Left lung (tissue), 4 donors: ENCODE measurements at regions not wholly inside any gene's neighbourhood (a gene's known extent, or its start where the extent isn't known, plus 50 kb on each side); places are given as distances from the start of the nearest gene placed in this dataset.

Experiments
- ATAC-seq: fragments of 200-7000 bp; cut with Tn5 transposase; one replicate; pipeline ENCODE4 v1.9.1; 2020; ENCODE audit warnings: moderate library complexity
- DNase-seq, 4 donors: peaks; one replicate each; pipeline ENCODE4 v3.0.0-alpha.2; 2013 to 2020
- H3K27ac ChIP-seq, 2 donors: fragments of 200-600 bp; sonication (generic) in 1 of 2; one replicate each; pipeline versions ENCODE4 v1.5.0 to v1.8.0; 2020 to 2021
- H3K27me3 ChIP-seq, 2 donors: fragments of 200-600 bp; sonication (generic) in 1 of 2; one replicate each; pipeline versions ENCODE4 v1.5.0 to v1.8.0; 2020 to 2021
- H3K36me3 ChIP-seq, 2 donors: fragments of 200-600 bp; sonication (generic) in 1 of 2; one replicate each; pipeline versions ENCODE4 v1.5.0 to v1.8.0; 2020 to 2021
- H3K4me1 ChIP-seq, 2 donors: fragments of 200-600 bp; one replicate each; pipeline ENCODE4 v1.8.0; 2021
- H3K4me3 ChIP-seq, 2 donors: fragments of 200-600 bp; sonication (generic) in 1 of 2; one replicate each; pipeline versions ENCODE4 v1.5.0 to v1.8.0; 2020 to 2021; ENCODE audit warnings: mild to moderate bottlenecking in 1 of 2
- H3K9me3 ChIP-seq, 2 donors: fragments of 200-600 bp; sonication (generic) in 1 of 2; one replicate each; pipeline versions ENCODE4 v1.5.0 to v1.8.0; 2020 to 2021
- intact Hi-C, 2 donors: fragments of 100-400 bp; cut with DNase I; formaldehyde crosslinking; loops; one replicate each; pipeline versions ENCODE4 v1.11.2 to v1.14.2; 2022
- TF ChIP-seq, protein P1 (sequence below), 2 donors: fragments of 200-600 bp; sonication (generic) in 1 of 2; IDR thresholded peaks; one replicate each; pipeline versions ENCODE4 v1.5.0 to v1.8.0; 2021; ENCODE audit warnings: antibody characterized with exemption in 2 of 2
- donor health status: DM: no; HTN: yes; CAD: no.
- donor health status: DM: no; HTN: no; CAD: no.

DNA sequence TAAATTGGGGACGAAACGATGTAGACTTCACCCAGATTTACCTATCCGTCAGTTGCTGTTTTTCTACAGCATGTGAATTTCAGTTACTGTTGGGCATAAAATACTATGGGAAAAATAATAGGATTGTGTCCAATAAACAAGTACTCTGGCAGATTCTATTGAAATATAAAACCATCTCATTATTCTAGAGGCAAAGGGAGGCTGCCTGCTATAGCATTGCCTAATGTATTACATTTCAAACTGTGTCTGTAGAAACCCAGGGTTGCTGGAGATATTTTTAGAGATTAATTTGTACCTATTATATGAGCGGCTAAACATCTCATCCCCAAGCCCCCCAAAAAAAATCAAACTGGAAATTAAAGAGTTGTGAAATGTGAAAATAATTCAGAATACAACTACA lies 159.6 kb upstream of the IL12A start:
- TF ChIP-seq, protein P1, sequence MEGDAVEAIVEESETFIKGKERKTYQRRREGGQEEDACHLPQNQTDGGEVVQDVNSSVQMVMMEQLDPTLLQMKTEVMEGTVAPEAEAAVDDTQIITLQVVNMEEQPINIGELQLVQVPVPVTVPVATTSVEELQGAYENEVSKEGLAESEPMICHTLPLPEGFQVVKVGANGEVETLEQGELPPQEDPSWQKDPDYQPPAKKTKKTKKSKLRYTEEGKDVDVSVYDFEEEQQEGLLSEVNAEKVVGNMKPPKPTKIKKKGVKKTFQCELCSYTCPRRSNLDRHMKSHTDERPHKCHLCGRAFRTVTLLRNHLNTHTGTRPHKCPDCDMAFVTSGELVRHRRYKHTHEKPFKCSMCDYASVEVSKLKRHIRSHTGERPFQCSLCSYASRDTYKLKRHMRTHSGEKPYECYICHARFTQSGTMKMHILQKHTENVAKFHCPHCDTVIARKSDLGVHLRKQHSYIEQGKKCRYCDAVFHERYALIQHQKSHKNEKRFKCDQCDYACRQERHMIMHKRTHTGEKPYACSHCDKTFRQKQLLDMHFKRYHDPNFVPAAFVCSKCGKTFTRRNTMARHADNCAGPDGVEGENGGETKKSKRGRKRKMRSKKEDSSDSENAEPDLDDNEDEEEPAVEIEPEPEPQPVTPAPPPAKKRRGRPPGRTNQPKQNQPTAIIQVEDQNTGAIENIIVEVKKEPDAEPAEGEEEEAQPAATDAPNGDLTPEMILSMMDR (IDR thresholded peaks at IDR 0.05) = no peak
- H3K4me3 ChIP-seq = no peak overlapping the region
- peaks cover 7 to 29% of the 10 kb centered on the region in 2 donors for H3K4me1 ChIP-seq
- no peaks in the 10 kb centered on the region for H3K36me3 ChIP-seq
- no peak overlapping the region for H3K27ac ChIP-seq
- DNase-seq (no peak), ATAC-seq (no peak)
- no peaks in the 10 kb centered on the region for H3K9me3 ChIP-seq
- H3K27me3 ChIP-seq = no peaks in the 10 kb centered on the region
- intact Hi-C loops = no loop called here

DNA sequence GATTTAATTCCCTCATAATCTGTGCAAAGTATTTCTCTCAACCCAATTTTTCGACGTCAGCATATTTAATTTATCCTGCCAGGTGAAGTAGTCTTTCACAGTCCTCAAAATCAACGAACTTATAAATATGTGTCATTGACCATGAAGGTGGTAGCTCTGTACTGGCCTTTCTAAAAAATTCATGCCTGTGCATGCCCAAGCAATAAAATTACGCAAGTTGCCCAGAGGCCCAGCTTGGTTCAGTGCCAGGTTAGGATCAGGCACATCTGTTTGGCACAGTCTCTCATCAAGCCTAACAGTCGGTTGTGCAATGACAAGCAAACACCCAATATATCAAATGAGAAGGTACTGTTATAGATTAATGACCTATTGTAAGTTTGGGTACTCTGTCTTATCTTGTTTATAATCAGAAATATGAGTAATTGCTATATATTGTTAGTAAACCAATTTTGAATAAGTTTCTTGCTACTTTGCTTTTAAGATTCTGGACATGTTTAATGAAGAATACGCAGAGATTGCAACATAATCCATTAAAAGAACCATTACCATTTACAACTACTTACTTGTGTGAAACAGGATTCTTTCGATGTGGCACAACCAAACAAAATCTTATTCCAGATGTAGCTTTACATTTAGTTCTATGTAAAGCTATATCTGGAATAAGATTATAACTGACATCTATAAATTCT lies 159.0 kb upstream of the IL12A start:
- TF ChIP-seq, protein P1 (IDR thresholded peaks at IDR 0.05) = no peak
- Histone ChIP-seq H3K27me3 (no peaks in the 10 kb centered on the region), H3K36me3 (no peaks in the 10 kb centered on the region), H3K4me1 (peaks cover 7 to 23% of the 10 kb centered on the region in 2 donors), H3K9me3 (no peaks in the 10 kb centered on the region), H3K27ac (no peak overlapping the region), H3K4me3 (no peak overlapping the region)
- DNase-seq (peak in 1 of 4 donors; percentile 46), ATAC-seq (peak; percentile 61)
- intact Hi-C loops = no loop called here

DNA sequence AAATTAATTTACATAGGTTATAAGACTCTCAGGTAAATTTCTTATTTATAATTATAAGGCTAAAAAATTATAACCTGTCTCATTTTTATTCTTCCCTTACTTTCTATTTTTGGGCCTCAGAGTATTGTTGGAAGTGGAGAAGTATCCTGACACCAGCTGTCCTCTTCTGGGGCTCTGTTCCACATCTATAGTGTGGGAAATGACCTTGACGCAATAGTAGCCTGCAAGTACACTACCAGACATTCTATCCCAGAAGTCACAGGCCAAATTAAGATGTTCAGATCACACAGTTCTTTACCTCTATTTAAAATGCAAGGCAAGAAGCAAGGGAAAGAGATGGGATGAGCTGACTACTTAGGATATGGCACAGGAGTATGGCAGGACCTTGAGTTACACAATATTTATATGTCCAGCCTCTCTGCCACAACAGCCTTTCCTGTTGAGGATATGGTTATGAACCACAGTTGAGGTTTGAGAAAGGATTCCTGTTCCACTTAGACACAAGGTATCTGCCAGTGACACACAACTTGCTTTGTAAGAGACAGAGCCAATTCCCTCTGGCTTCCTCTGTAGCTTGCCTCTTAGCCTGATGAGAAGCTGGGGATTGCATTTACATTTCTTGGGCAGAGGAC lies 158.0 kb upstream of the IL12A start:
- no peaks in the 10 kb centered on the region for H3K9me3 ChIP-seq
- ATAC-seq (no peak), DNase-seq (no peak)
- no peaks in the 10 kb centered on the region for H3K27me3 ChIP-seq
- TF ChIP-seq, protein P1 (IDR thresholded peaks at IDR 0.05) = no peak
- no peak overlapping the region for H3K4me3 ChIP-seq
- no peak overlapping the region for H3K27ac ChIP-seq
- peaks cover 7 to 23% of the 10 kb centered on the region in 2 donors for H3K4me1 ChIP-seq
- no peaks in the 10 kb centered on the region for H3K36me3 ChIP-seq
- intact Hi-C loops = no loop called here

DNA sequence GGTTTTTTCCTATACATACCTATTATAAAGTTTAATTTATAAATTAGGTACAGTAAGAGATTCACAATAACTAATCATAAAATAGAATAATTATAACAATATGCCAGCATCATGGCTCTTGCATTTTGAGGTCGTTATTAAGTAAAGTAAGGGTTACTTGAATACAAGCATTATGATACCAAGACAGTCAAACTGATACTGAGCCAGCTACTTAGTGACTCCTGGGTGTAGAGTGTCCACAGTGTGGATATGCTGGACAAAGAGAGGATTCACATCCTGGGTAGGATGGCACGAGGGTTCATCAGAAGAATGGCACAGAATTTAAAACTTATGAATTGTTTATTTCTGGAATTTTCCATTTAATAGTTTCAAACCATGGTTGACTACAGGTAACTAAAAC lies 157.2 kb upstream of the IL12A start:
- DNase-seq (no peak), ATAC-seq (no peak)
- Histone ChIP-seq H3K27me3 (no peaks in the 10 kb centered on the region), H3K36me3 (no peaks in the 10 kb centered on the region), H3K27ac (no peak overlapping the region), H3K9me3 (no peaks in the 10 kb centered on the region), H3K4me1 (peaks cover 7 to 23% of the 10 kb centered on the region in 2 donors), H3K4me3 (no peak overlapping the region)
- intact Hi-C loops = no loop called here
- TF ChIP-seq, protein P1 (IDR thresholded peaks at IDR 0.05) = no peak

GRCh38 chr3:159832024-159832423 lies 156.6 kb upstream of the IL12A start:
- intact Hi-C loops = no loop called here
- Histone ChIP-seq H3K27ac (no peak overlapping the region), H3K4me1 (peaks cover 7 to 23% of the 10 kb centered on the region in 2 donors), H3K36me3 (no peaks in the 10 kb centered on the region), H3K27me3 (no peaks in the 10 kb centered on the region), H3K4me3 (no peak overlapping the region), H3K9me3 (no peaks in the 10 kb centered on the region)
- no peak for DNase-seq
- TF ChIP-seq, protein P1 (IDR thresholded peaks at IDR 0.05) = no peak
- ATAC-seq = no peak
